GM12872 (cell line): ENCODE measurements at regions not wholly inside any gene's neighbourhood (a gene's known extent, or its start where the extent isn't known, plus 50 kb on each side); places are given as distances from the start of the nearest gene placed in this dataset.

Experiments used
- TF ChIP-seq, protein P1 (sequence below): IDR thresholded peaks from 3 replicates; pipeline ENCODE4 v1.5.1; 2011; ENCODE audit warnings: low read depth, mild to moderate bottlenecking, low read length, moderate library complexity; ENCODE audit not compliant: insufficient read depth

DNA sequence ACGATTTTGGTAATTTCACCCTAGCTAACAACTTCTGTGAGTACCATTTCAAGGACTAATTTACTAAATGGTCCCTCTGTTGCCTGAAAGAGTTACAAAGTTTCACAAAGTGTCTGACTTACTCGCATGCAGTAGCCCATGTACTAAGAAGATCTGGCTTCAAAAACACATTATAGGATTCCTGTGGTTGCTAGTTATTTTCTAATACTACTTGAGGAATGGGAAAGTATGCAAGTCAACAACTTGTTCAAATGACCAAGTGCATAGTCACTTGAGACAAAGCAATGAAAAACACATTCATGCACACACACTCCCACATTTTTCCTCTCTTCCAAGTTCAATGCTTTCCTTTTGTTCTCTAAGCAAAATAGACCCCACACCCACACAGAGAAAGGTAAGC is 219.7 kb upstream of the TMPO start:
- TF ChIP-seq, protein P1, sequence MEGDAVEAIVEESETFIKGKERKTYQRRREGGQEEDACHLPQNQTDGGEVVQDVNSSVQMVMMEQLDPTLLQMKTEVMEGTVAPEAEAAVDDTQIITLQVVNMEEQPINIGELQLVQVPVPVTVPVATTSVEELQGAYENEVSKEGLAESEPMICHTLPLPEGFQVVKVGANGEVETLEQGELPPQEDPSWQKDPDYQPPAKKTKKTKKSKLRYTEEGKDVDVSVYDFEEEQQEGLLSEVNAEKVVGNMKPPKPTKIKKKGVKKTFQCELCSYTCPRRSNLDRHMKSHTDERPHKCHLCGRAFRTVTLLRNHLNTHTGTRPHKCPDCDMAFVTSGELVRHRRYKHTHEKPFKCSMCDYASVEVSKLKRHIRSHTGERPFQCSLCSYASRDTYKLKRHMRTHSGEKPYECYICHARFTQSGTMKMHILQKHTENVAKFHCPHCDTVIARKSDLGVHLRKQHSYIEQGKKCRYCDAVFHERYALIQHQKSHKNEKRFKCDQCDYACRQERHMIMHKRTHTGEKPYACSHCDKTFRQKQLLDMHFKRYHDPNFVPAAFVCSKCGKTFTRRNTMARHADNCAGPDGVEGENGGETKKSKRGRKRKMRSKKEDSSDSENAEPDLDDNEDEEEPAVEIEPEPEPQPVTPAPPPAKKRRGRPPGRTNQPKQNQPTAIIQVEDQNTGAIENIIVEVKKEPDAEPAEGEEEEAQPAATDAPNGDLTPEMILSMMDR = no peak

DNA sequence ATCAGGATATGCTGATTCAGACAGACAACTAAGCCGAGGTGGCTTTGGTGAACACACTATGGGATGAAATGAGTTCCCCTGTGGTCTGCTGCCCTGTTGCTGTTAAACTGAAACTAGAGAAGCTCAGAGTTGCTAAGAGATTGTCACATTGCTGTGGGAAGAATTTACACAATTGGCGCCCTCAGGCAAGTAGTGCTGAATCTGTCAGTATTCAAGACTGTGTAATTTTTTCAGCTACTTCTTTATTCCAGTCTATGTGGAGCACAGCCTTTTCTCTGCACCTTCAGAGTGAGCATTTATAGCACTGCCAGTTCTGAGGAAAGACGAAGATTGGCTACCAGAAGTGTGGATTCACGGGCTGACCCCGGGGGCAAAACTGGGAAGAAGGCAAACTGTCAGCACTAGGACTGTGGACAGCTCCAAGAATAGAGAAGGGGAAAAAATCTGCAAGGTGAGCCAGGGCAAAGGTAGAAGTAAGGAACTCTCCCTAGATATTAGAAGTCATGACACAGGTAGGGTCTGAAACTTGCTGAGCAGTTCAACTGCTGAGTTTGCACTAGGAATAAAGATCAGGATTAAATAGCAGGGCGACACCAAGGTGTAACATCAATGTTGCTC is 218.8 kb upstream of the TMPO start:
- TF ChIP-seq, protein P1 = no peak

DNA sequence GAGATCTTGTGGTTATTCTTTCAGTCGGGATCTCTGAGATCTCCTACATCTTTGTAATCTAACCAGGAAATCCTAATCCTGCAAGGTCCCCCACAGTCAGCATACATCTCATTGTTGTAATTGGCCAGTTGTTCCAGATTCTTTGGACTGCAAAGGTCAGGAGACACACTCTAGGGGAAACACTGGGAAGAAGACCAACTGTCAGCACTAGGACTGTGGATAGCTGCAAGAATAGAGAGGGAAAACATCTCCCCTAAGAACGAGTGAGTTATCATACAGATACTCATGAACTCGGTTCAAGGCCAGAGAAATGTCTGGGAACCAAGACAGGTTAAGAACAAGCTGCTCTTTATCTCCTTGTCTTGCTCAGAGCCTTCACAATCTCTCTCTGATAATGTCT is 217.9 kb upstream of the TMPO start:
- TF ChIP-seq, protein P1 = no peak

DNA sequence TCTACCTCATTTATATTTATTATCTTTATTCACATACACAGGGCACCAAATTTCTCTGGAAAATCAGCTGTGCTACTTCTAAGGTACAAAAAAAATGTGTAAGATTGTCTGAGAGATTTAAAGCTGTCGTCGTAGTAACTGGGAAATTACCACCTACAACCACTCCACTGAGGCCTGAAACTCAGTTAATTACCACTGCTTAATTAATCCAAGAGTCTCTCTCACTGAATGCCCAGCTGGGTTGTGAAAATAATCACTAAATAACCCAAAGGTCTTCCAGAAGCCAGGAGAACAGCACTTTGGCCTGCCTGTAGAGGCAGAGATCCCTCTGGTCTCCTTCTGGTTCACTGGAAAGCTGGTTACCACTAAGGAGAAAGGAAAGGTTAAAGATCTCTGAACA is 207.2 kb upstream of the TMPO start:
- TF ChIP-seq, protein P1 = no peak

DNA sequence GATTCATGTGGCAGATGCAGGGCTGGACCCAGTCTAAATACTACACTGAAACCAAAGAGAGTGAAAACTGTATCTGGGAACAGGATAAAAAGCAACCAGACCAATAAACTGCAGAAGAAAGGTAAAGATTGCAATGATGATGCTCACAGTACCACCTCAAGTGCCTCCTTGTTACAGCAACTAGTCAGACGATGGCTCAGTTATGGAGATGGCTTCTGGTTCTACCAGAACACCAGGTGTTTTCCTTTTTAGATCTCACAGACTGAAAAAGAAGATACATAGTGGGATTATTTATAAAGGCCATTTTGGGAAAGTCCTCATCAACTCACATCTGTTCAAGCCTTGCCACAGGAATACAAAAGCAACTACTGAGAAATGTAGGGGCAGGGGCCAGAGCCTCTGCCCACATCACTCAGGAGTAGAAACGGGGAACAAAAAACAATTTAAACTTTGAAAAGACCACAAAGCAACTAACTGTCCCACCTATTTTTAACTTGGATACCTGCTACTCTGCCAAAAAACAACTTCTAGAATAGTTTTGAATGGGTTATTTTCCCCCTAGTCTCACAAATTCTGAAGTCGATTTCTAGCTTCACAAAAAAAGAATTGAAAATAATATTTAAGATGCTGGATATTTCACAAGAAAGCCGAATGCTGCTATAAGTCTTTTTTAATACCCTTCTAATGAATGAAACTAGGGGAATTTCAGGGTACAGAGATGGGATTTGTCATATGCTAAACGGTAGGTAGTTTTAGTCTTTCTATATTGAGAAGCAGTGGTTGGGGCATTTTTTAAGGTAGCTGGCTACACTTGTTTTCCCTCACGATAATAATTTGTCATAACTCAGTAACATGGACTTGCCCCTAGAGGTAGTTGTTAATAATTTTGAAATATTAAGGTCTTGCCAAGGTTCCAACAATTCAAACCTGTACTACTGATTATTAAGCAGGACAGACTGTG is 197.2 kb upstream of the TMPO start:
- TF ChIP-seq, protein P1 = no peak

DNA sequence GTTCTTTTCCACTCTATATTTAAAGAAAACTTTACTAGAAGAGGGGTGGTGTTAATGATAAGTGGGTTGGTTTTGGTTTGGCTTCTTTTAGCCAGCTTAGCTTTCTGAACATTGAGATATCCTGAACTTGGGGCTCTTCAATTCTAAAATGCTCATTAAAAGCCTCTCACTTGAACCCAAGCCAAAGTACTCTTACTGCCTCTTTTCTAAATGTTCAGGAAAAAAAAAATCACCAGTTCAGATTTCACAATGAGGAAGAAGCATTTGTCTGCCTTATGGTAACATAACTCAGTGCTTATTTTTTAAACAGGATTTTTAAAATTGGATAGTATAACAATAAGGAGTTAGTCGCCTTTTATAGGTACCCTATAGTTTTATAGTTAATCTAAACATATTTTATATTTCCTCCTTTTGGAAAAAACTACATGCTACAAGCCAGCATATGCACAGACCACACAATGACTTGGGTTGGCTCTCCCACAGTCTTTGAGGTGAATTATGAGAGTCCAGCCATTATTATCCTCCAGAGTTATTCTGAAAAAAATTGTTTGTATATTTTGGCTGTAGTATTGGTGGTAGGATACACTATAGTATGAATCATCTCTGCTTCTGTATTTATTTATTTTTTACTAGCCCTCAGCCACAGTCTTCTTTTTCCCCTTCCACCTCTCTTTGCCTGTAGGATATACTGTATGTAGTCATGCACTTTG is 195.5 kb upstream of the TMPO start:
- TF ChIP-seq, protein P1 = no peak

DNA sequence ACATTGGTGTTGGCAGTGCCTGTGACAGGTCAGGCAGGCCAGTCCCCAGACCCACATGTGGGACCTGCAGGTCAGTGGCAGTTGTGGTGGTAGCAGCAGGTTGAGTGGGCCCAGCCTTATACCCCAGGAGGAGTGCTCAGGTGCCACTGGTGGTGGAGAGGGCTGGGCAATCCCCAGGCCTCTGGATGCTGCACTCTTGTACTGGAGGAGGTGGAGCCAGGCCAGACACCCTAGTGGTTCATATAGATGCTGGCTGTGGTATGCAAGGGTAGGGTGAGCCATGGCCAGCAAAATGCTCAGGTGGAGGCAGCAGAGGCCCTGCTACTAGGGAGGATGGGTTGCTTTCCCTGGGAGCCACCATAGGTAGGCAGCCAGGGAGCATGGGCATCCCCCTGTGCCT is 190.4 kb upstream of the TMPO start:
- TF ChIP-seq, protein P1 = no peak
